ENCODE measurements at regions not wholly inside any gene's neighbourhood (a gene's known extent, or its start where the extent isn't known, plus 50 kb on each side); places are given as distances from the start of the nearest gene placed in this dataset.

DNA sequence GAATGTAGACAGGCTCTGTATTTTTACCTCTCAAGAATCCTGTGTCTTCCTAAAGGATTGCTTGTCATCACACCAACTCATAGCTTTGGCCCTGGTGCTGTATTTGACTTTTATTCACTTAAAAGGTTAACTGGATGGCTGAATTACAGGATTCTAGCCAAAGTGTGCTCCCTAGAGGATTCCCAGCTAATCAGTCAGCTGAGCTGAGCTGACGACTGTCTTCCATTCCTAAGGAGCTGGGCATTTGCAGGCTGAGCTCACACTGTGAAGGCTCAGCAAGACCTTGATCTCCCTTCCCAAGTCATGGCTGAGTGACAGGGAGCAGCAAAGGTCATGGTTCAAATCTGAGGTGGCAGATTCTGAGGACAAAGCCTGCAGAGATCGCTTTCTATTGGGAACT lies 59.0 kb upstream of the PALM2AKAP2 start:
- TF ChIP-seq SIN3A (IDR thresholded peaks at IDR 0.05; ENCODE audit: borderline replicate concordance, insufficient read depth, low read length) (no peak), TAF1 (IDR thresholded peaks at IDR 0.05; ENCODE audit: borderline replicate concordance, insufficient read depth, low read length) (no peak)

Data from PFSK-1 (cell line).